Activated CD4-positive, alpha-beta T cell treated with anti-CD3 and anti-CD28 coated beads, Interleukin-2, amount 10 ng/mL, durations not matched to agents 24 days and 14 days (primary cell): ENCODE measurements at regions not wholly inside any gene's neighbourhood (a gene's known extent, or its start where the extent isn't known, plus 50 kb on each side); places are given as distances from the start of the nearest gene placed in this dataset.
"Not testable (repeated sequence)": the region's sequence is repeated elsewhere in the genome, so short reads cannot be mapped to it uniquely, and the experiment has no call there.

Experiments used
- DNase-seq: peaks from one replicate; pipeline ENCODE4 v3.0.0; 2022
- H3K27ac Mint-ChIP-seq: one replicate; pipeline ENCODE4 v1.8.0; 2022; ENCODE audit warnings: mild to moderate bottlenecking, mixed read lengths
- H3K27me3 Mint-ChIP-seq: one replicate; pipeline ENCODE4 v1.8.0; 2022; ENCODE audit warnings: mixed read lengths
- H3K36me3 Mint-ChIP-seq: one replicate; pipeline ENCODE4 v1.8.0; 2022; ENCODE audit warnings: low read depth, mild to moderate bottlenecking, mixed read lengths
- H3K4me1 Mint-ChIP-seq: one replicate; pipeline ENCODE4 v1.8.0; 2021; ENCODE audit warnings: mixed read lengths
- H3K4me3 Mint-ChIP-seq: one replicate; pipeline ENCODE4 v1.8.0; 2022; ENCODE audit warnings: mild to moderate bottlenecking, moderate library complexity, mixed read lengths
- H3K9me3 Mint-ChIP-seq: one replicate; pipeline ENCODE4 v1.8.0; 2021; ENCODE audit warnings: mixed read lengths
- intact Hi-C: fragments of 100-400 bp; cut with micrococcal nuclease; formaldehyde crosslinking; loops from one replicate; pipeline ENCODE4 v1.15.1; 2023

DNA sequence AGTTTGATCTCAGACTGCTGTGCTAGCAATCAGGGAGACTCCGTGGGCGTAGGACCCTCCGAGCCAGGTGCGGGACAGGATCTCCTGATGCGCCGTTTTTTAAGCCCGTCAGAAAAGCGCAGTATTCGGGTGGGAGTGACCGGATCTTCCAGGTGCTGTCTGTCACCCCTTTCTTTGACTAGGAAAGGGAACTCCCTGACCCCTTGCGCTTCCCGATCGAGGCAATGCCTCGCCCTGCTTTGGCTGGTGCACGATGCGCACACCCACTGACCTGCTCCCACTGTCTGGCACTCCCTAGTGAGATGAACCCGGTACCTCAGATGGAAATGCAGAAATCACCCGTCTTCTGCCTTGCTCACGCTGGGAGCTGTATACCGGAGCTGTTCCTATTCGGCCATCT lies 157.6 kb upstream of the FBXO33 start:
- H3K4me1 Mint-ChIP-seq, H3K27ac Mint-ChIP-seq, H3K4me3 Mint-ChIP-seq, DNase-seq, H3K27me3 Mint-ChIP-seq, H3K36me3 Mint-ChIP-seq, H3K9me3 Mint-ChIP-seq, intact Hi-C loops: not testable (repeated sequence)

DNA sequence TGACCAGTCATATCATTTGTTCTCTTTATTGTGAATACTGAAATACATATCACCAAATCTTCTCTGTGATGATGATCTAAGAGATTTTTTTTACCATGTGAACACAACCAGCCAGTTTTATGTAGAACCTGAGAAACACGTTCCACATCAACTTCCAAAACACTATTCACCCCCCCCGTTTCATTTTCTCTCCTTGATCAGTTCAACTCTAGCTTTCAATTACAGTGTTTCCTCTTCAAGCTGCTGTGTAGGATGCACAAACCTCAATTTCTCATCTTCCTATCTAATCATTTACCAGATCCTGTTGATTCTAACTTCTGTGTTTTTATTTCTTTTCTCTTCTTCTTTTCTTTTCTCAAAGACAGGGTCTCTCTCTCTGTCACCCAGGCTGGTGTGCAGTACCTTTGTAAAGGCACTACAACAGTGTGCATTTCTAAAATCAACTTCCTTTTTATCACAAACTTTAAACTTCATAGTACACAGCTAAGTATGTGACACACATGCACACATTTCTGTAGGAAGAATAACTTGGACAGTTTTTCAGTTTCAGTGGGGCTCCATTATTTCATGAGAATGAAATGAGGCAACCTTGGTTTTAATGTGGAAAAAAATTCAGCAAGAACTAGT lies 149.9 kb upstream of the FBXO33 start:
- no peaks in the 10 kb centered on the region for H3K27me3 Mint-ChIP-seq
- no peaks in the 10 kb centered on the region for H3K9me3 Mint-ChIP-seq
- DNase-seq: no peak
- intact Hi-C loops: no loop called here
- no peaks in the 10 kb centered on the region for H3K4me1 Mint-ChIP-seq
- no peak overlapping the region for H3K27ac Mint-ChIP-seq
- no peaks in the 10 kb centered on the region for H3K36me3 Mint-ChIP-seq
- no peak overlapping the region for H3K4me3 Mint-ChIP-seq

- Mint-ChIP-seq H3K4me3 (no peak overlapping the region), H3K9me3 (peaks cover 5% of the 10 kb centered on the region), H3K27ac (no peak overlapping the region), H3K36me3 (no peaks in the 10 kb centered on the region), H3K4me1 (no peaks in the 10 kb centered on the region), H3K27me3 (no peaks in the 10 kb centered on the region)
- DNase-seq: no peak
- intact Hi-C loops: no loop called here
Measured at GRCh38 chr14:39581474-39581873, 149.2 kb upstream of the FBXO33 start.

- H3K36me3 Mint-ChIP-seq: no peaks in the 10 kb centered on the region
- DNase-seq: no peak
- H3K27me3 Mint-ChIP-seq: no peaks in the 10 kb centered on the region
- H3K9me3 Mint-ChIP-seq: peaks cover 5% of the 10 kb centered on the region
- H3K4me1 Mint-ChIP-seq: no peaks in the 10 kb centered on the region
- no peak overlapping the region for H3K4me3 Mint-ChIP-seq
- intact Hi-C loops: no loop called here
- H3K27ac Mint-ChIP-seq: no peak overlapping the region
Measured at GRCh38 chr14:39580696-39581095, 148.5 kb upstream of the FBXO33 start.

GRCh38 chr14:39576736-39577135 lies 144.5 kb upstream of the FBXO33 start:
- Mint-ChIP-seq H3K9me3 (peaks cover 5% of the 10 kb centered on the region), H3K36me3 (no peaks in the 10 kb centered on the region), H3K27me3 (no peaks in the 10 kb centered on the region), H3K4me3 (no peak overlapping the region), H3K27ac (no peak overlapping the region), H3K4me1 (no peaks in the 10 kb centered on the region)
- DNase-seq: no peak
- intact Hi-C loops: no loop called here

- H3K36me3 Mint-ChIP-seq: no peaks in the 10 kb centered on the region
- no peak for DNase-seq
- H3K27ac Mint-ChIP-seq: no peak overlapping the region
- intact Hi-C loops: no loop called here
- H3K4me3 Mint-ChIP-seq: no peak overlapping the region
- H3K4me1 Mint-ChIP-seq: no peaks in the 10 kb centered on the region
- no peaks in the 10 kb centered on the region for H3K27me3 Mint-ChIP-seq
- H3K9me3 Mint-ChIP-seq: peaks cover 5% of the 10 kb centered on the region
Measured at GRCh38 chr14:39576258-39576657, 144.0 kb upstream of the FBXO33 start.

- peaks cover 3% of the 10 kb centered on the region for H3K9me3 Mint-ChIP-seq
- no peaks in the 10 kb centered on the region for H3K4me1 Mint-ChIP-seq
- H3K27ac Mint-ChIP-seq: no peak overlapping the region
- intact Hi-C loops: no loop called here
- H3K4me3 Mint-ChIP-seq: no peak overlapping the region
- no peaks in the 10 kb centered on the region for H3K27me3 Mint-ChIP-seq
- H3K36me3 Mint-ChIP-seq: no peaks in the 10 kb centered on the region
- no peak for DNase-seq
Measured at GRCh38 chr14:39568809-39569538, 136.7 kb upstream of the FBXO33 start.

GRCh38 chr14:39566795-39567194 lies 134.6 kb upstream of the FBXO33 start:
- DNase-seq: no peak
- Mint-ChIP-seq H3K27ac (no peak overlapping the region), H3K36me3 (no peaks in the 10 kb centered on the region), H3K27me3 (no peaks in the 10 kb centered on the region), H3K4me1 (no peaks in the 10 kb centered on the region), H3K9me3 (peaks cover 3% of the 10 kb centered on the region), H3K4me3 (no peak overlapping the region)
- intact Hi-C loops: no loop called here

DNA sequence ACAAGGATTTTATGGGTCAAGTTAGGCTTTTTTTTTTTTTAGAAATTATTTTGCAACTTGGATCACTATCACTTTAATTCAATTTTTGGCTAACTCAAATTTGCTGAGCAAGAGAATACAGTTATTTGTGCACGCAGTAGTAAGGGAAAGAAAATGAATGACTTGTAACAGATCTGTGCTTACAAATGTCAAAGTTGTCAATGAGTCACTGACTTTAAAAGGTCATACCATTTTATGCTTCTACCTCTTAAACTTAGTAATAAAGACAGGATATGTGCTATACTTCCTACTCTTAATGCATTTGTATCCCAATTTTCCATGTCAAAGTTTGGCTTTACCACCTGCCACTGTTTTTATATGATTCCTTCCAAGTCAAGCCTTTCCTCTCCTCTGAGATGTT lies 131.1 kb upstream of the FBXO33 start:
- intact Hi-C loops: no loop called here
- H3K36me3 Mint-ChIP-seq: no peaks in the 10 kb centered on the region

DNA sequence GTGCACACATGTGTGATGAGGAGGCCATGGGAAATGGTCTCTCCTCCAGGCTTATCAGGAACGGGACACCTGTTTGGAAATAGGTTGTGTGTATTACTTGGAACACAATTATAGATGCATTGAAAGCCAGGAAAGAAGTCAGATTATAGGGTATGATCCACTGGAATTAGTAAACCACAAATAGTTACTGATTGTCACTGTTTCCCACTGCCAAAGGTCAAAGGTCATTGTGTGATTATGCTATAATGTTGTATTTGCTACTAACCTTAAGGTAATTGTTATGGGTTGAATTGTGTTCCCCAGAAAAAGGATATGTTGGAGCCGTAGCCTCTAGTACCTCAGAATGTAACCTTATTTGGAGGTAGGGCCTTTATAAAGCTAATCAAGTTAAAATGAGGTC lies 129.9 kb upstream of the FBXO33 start:
- H3K9me3 Mint-ChIP-seq: peaks cover 15% of the 10 kb centered on the region
- H3K4me3 Mint-ChIP-seq: no peak overlapping the region
- no peaks in the 10 kb centered on the region for H3K4me1 Mint-ChIP-seq
- no peak overlapping the region for H3K27ac Mint-ChIP-seq
- intact Hi-C loops: no loop called here
- H3K36me3 Mint-ChIP-seq: no peaks in the 10 kb centered on the region
- no peak for DNase-seq
- no peaks in the 10 kb centered on the region for H3K27me3 Mint-ChIP-seq

More for the DNA sequence above, 131.1 kb upstream of the FBXO33 start:
- H3K9me3 Mint-ChIP-seq: peaks cover 15% of the 10 kb centered on the region
- no peak overlapping the region for H3K4me3 Mint-ChIP-seq
- H3K27ac Mint-ChIP-seq: no peak overlapping the region
- no peaks in the 10 kb centered on the region for H3K27me3 Mint-ChIP-seq
- no peak for DNase-seq
- no peaks in the 10 kb centered on the region for H3K4me1 Mint-ChIP-seq

DNA sequence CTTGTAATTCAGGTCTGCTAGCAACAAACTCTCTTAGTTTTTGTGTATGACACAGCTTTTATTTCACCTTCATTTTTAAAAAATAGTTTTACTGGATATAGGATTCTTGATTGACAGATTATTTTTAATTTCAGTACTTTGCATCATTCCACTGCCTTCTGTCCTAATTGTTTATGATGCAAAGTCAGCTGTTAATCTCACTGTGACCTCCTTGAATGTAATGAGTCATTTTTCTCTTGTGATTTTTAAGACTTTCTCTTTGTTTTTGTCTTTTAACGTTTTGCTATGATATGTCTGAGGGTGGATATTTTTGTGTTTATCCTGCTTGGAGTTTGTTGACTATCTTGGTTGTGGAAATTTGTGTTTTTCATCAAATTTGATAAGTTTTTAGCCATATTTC lies 126.3 kb upstream of the FBXO33 start:
- H3K4me3 Mint-ChIP-seq: no peak overlapping the region
- intact Hi-C loops: no loop called here
- no peaks in the 10 kb centered on the region for H3K4me1 Mint-ChIP-seq

GRCh38 chr14:39555749-39556148 lies 123.5 kb upstream of the FBXO33 start:
- H3K9me3 Mint-ChIP-seq: peaks cover 16% of the 10 kb centered on the region
- intact Hi-C loops: no loop called here
- no peaks in the 10 kb centered on the region for H3K36me3 Mint-ChIP-seq
- H3K27me3 Mint-ChIP-seq: no peaks in the 10 kb centered on the region
- no peak for DNase-seq
- no peak overlapping the region for H3K4me3 Mint-ChIP-seq
- H3K4me1 Mint-ChIP-seq: no peaks in the 10 kb centered on the region
- H3K27ac Mint-ChIP-seq: no peak overlapping the region

More for the DNA sequence above, 126.3 kb upstream of the FBXO33 start:
- no peak for DNase-seq
- H3K27me3 Mint-ChIP-seq: no peaks in the 10 kb centered on the region
- H3K36me3 Mint-ChIP-seq: no peaks in the 10 kb centered on the region
- H3K27ac Mint-ChIP-seq: no peak overlapping the region
- peaks cover 20% of the 10 kb centered on the region for H3K9me3 Mint-ChIP-seq

GRCh38 chr14:39554576-39554975 lies 122.3 kb upstream of the FBXO33 start:
- intact Hi-C loops: no loop called here
- Mint-ChIP-seq H3K4me3 (no peak overlapping the region), H3K27ac (no peak overlapping the region), H3K4me1 (no peaks in the 10 kb centered on the region), H3K36me3 (no peaks in the 10 kb centered on the region), H3K9me3 (peaks cover 19% of the 10 kb centered on the region), H3K27me3 (no peaks in the 10 kb centered on the region)
- no peak for DNase-seq

GRCh38 chr14:39548358-39548757 lies 116.1 kb upstream of the FBXO33 start:
- Mint-ChIP-seq H3K4me3 (no peak overlapping the region), H3K9me3 (peaks cover 16% of the 10 kb centered on the region), H3K27me3 (no peaks in the 10 kb centered on the region), H3K36me3 (no peaks in the 10 kb centered on the region), H3K4me1 (no peaks in the 10 kb centered on the region), H3K27ac (no peak overlapping the region)
- intact Hi-C loops: no loop called here
- DNase-seq: no peak

GRCh38 chr14:39547845-39548244 lies 115.6 kb upstream of the FBXO33 start:
- H3K9me3 Mint-ChIP-seq: peaks cover 16% of the 10 kb centered on the region
- no peaks in the 10 kb centered on the region for H3K36me3 Mint-ChIP-seq
- no peak overlapping the region for H3K27ac Mint-ChIP-seq
- no peaks in the 10 kb centered on the region for H3K27me3 Mint-ChIP-seq
- intact Hi-C loops: no loop called here
- H3K4me3 Mint-ChIP-seq: no peak overlapping the region
- H3K4me1 Mint-ChIP-seq: no peaks in the 10 kb centered on the region
- DNase-seq: no peak
